PC-3 (cell line): ENCODE measurements at regions not wholly inside any gene's neighbourhood (a gene's known extent, or its start where the extent isn't known, plus 50 kb on each side); places are given as distances from the start of the nearest gene placed in this dataset.

ENCODE experiments used
- ATAC-seq: fragments of 200-7000 bp; cut with Tn5 transposase; 2 replicates; pipeline ENCODE4 v1.9.1; 2020; ENCODE audit warnings: mild to moderate bottlenecking, moderate library complexity
- BruUV-seq: library from RNA; stranded (reverse); fragments of 400-500 nt; replicated peaks from 2 replicates; lab custom pipeline; 2021; lab: Mats Ljungman, UMichigan
- CTCF ChIA-PET: fragments of 300-600 bp; sonication (Branson Sonifier 250); formaldehyde crosslinking; loops from one replicate; lab custom pipeline; 2022; ENCODE audit warnings: antibody characterized with exemption; lab: Charles Lee
- POLR2A ChIA-PET: fragments of 300-600 bp; sonication (Branson Sonifier 250); formaldehyde crosslinking; loops from one replicate; lab custom pipeline; 2022; ENCODE audit warnings: antibody characterized with exemption; ENCODE audit not compliant: unreplicated experiment; lab: Charles Lee
- DNase-seq: peaks from one replicate; pipeline ENCODE4 v3.0.0-alpha.2; 2015
- H2AFZ ChIP-seq: fragments of 300-600 bp; sonication (generic); 2 replicates; pipeline ENCODE4 v1.6.0; 2016; ENCODE audit warnings: antibody characterized with exemption, low read length
- H3F3A ChIP-seq: fragments of 300-600 bp; sonication (generic); one replicate; pipeline ENCODE4 v1.6.0; 2017; ENCODE audit warnings: antibody characterized with exemption, low read length, control low read depth, mild to moderate bottlenecking; ENCODE audit not compliant: unreplicated experiment
- H3K27ac ChIP-seq: fragments of 300-600 bp; sonication (generic); 2 replicates; pipeline ENCODE4 v1.5.1; 2016; ENCODE audit warnings: mild to moderate bottlenecking, low read length
- H3K27me3 ChIP-seq: fragments of 300-600 bp; sonication (generic); 2 replicates; pipeline ENCODE4 v1.6.1; 2016; ENCODE audit warnings: low read length, mixed read lengths
- H3K36me3 ChIP-seq: fragments of 300-600 bp; sonication (generic); 2 replicates; pipeline ENCODE4 v1.6.1; 2016; ENCODE audit warnings: low read depth, mixed run types, low read length, mixed read lengths
- H3K4me1 ChIP-seq: fragments of 300-600 bp; sonication (generic); 2 replicates; pipeline ENCODE4 v1.5.1; 2016; ENCODE audit warnings: low read length; ENCODE audit not compliant: insufficient read depth
- H3K4me2 ChIP-seq: fragments of 300-600 bp; sonication (generic); 2 replicates; pipeline ENCODE4 v1.6.0; 2016; ENCODE audit warnings: low read length
- H3K4me3 ChIP-seq: fragments of 300-600 bp; sonication (generic); 2 replicates; pipeline ENCODE4 v1.5.1; 2016; ENCODE audit warnings: mild to moderate bottlenecking, low read length, mixed read lengths
- H3K79me2 ChIP-seq: fragments of 300-600 bp; sonication (generic); 2 replicates; pipeline ENCODE4 v1.6.1; 2017; ENCODE audit warnings: low read length, mixed read lengths
- H3K9ac ChIP-seq: fragments of 300-600 bp; sonication (generic); 2 replicates; pipeline ENCODE4 v1.6.0; 2016; ENCODE audit warnings: mild to moderate bottlenecking, low read length
- H3K9me2 ChIP-seq: fragments of 300-600 bp; sonication (generic); replicated peaks from 2 replicates; pipeline ENCODE4 v1.6.1; 2016; ENCODE audit warnings: mixed run types, low read length, mixed read lengths
- H3K9me3 ChIP-seq: fragments of 300-600 bp; sonication (generic); 2 replicates; pipeline ENCODE4 v1.6.1; 2016; ENCODE audit warnings: low read length, mixed read lengths
- H4K20me1 ChIP-seq: fragments of 300-600 bp; sonication (generic); 2 replicates; pipeline ENCODE4 v1.6.1; 2016; ENCODE audit warnings: low read length, mixed read lengths
- CTCF ChIP-seq: fragments of 300-600 bp; sonication (generic); conservative IDR thresholded peaks from 2 replicates; pipeline ENCODE4 v1.5.1; 2017; ENCODE audit warnings: antibody characterized with exemption, low read depth, mild to moderate bottlenecking, low read length
- EZH2 ChIP-seq: fragments of 300-600 bp; sonication (generic); IDR thresholded peaks from one replicate; pipeline ENCODE4 v1.6.1; 2017; ENCODE audit warnings: antibody characterized with exemption, mild to moderate bottlenecking, low read length; ENCODE audit not compliant: unreplicated experiment
- EZH2phosphoT487 ChIP-seq: fragments of 300-600 bp; sonication (generic); IDR thresholded peaks from 2 replicates; pipeline ENCODE4 v1.6.1; 2018; ENCODE audit warnings: mild to moderate bottlenecking, antibody characterized with exemption, low read length, borderline replicate concordance
- intact Hi-C: fragments of 100-400 bp; cut with micrococcal nuclease; formaldehyde crosslinking; loops from 2 replicates; pipeline ENCODE4 v1.9.0; 2023

DNA sequence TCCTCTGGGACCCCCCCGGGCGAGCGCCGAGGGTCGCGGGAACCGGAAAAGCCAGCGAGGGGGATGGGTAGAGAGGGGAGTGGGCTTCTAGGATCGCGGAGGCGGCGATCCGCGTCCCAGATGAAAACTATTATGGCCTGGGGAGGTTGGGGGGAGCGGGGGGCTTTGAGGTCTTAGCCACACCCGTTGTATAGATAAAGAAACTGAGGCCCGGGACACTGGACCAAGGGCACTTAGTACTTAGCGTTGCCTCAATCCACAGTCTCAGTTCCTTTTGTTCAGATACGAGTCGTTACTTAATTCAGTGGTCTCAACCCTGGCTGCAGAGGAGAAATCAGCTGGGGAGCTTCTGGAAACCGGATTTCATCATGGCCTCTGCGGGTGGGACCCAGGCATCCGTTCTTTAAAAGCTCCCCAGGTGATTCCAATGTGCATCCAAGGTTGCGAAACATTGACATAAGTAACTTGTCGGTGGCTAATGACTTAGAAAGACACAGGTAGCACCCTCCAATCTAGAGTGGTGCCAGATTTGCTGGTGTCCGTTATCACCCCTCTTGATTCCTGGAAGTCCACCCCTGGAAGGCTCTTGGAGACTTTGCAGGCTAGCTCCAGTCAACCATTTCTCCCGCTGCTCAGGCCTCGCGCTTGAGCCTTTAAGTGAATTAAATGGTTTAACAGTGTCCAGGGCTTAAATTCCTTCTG lies 90.7 kb downstream of the GEMIN8 start:
- peak overlapping the region; percentile 5; the same call in 1 of the 2 replicates for H3K9ac ChIP-seq

GRCh38 chrX:13938051-13938828 lies 91.5 kb downstream of the GEMIN8 start:
- no peaks in the 10 kb centered on the region for H3F3A ChIP-seq
- peaks cover 11% of the 10 kb centered on the region; the same call in 1 of the 2 replicates for H3K27me3 ChIP-seq
- H3K9me3 ChIP-seq = no peaks in the 10 kb centered on the region
- no peaks in the 10 kb centered on the region for H3K36me3 ChIP-seq
- no peaks in the 10 kb centered on the region for H3K79me2 ChIP-seq
- H4K20me1 ChIP-seq = no peaks in the 10 kb centered on the region
- H3K4me1 ChIP-seq = peaks cover 15% of the 10 kb centered on the region
- CTCF ChIA-PET = interaction anchor here (0.6 kb wide), 2 partner anchors 11 to 759 kb away, joined by 3 to 4 read pairs; no protein-coding TSS in a partner anchor
- DNase-seq (peak; percentile 10), ATAC-seq (peak; percentile 68)
- H3K27ac ChIP-seq = no peak overlapping the region
- intact Hi-C loops = loop anchor here (10.0 kb wide), 1 partner anchor 183 kb away; no protein-coding TSS in a partner anchor
- H3K9ac ChIP-seq = peak overlapping the region; percentile 5
- peak overlapping the region; percentile 93 for H3K4me2 ChIP-seq
- H2AFZ ChIP-seq = peak overlapping the region; percentile 78
- POLR2A ChIA-PET = no interaction called here
- no peaks in the 10 kb centered on the region for H3K9me2 ChIP-seq
- BruUV-seq = no TSS peak
- H3K4me3 ChIP-seq = peak overlapping the region; percentile 74
- TF ChIP-seq CTCF (no peak), EZH2 (no peak), EZH2phosphoT487 (no peak)

More for the DNA sequence above, 90.7 kb downstream of the GEMIN8 start:
- H2AFZ ChIP-seq = peak overlapping the region; percentile 78; the same call in 1 of the 2 replicates
- no peaks in the 10 kb centered on the region for H3K36me3 ChIP-seq
- H3K4me3 ChIP-seq = peak overlapping the region; percentile 74
- no peaks in the 10 kb centered on the region for H3K9me2 ChIP-seq
- no peaks in the 10 kb centered on the region for H3K79me2 ChIP-seq
- peaks cover 8% of the 10 kb centered on the region for H3K4me1 ChIP-seq
- TF ChIP-seq EZH2phosphoT487 = no peak
- no peak for TF ChIP-seq CTCF
- no peak for TF ChIP-seq EZH2
- ATAC-seq (no peak), DNase-seq (no peak)
- CTCF ChIA-PET = no interaction called here
- BruUV-seq = no TSS peak
- no peaks in the 10 kb centered on the region for H4K20me1 ChIP-seq
- H3K9me3 ChIP-seq = no peaks in the 10 kb centered on the region
- intact Hi-C loops = loop anchor here (10.0 kb wide), 1 partner anchor 184 kb away; no protein-coding TSS in a partner anchor
- POLR2A ChIA-PET = no interaction called here
- peaks cover 11% of the 10 kb centered on the region; the same call in 1 of the 2 replicates for H3K27me3 ChIP-seq
- H3F3A ChIP-seq = no peaks in the 10 kb centered on the region
- peak overlapping the region; percentile 93 for H3K4me2 ChIP-seq
- no peak overlapping the region for H3K27ac ChIP-seq
